Hepatocyte (in vitro differentiated cells): ENCODE measurements at regions not wholly inside any gene's neighbourhood (a gene's known extent, or its start where the extent isn't known, plus 50 kb on each side); places are given as distances from the start of the nearest gene placed in this dataset.

Experiments used
- EZH2 ChIP-seq: fragments of 200-600 bp; sonication (generic); IDR thresholded peaks from 2 replicates; pipeline ENCODE4 v1.6.1; 2016; ENCODE audit warnings: antibody characterized with exemption, mild to moderate bottlenecking, borderline replicate concordance
- TF ChIP-seq, protein P1 (sequence below): fragments of 200-600 bp; sonication (generic); IDR thresholded peaks from 2 replicates; pipeline ENCODE4 v1.5.1; 2016; ENCODE audit warnings: antibody characterized with exemption, mild to moderate bottlenecking; ENCODE audit not compliant: poor library complexity

DNA sequence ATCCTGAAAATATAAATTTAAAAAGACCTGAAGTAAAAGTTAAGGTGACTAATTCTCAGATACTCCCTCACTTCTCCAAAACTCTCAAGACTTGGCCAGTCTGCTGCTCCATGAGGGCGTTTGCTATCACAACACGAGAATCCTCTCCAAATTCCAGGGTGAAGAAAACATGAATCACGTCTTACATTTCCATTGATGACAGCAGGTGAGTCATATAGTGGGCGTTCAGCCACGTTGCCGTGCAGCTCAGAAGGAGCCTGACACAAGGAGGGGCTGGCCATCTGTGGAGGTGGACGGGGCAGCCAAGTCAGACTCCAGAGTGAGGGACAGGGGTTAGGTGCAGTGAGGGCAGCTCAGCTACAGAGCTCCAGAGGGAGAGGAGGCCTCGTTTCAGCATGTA is 555.1 kb upstream of the ADAMTS16 start:
- TF ChIP-seq EZH2 = no peak
- TF ChIP-seq, protein P1, sequence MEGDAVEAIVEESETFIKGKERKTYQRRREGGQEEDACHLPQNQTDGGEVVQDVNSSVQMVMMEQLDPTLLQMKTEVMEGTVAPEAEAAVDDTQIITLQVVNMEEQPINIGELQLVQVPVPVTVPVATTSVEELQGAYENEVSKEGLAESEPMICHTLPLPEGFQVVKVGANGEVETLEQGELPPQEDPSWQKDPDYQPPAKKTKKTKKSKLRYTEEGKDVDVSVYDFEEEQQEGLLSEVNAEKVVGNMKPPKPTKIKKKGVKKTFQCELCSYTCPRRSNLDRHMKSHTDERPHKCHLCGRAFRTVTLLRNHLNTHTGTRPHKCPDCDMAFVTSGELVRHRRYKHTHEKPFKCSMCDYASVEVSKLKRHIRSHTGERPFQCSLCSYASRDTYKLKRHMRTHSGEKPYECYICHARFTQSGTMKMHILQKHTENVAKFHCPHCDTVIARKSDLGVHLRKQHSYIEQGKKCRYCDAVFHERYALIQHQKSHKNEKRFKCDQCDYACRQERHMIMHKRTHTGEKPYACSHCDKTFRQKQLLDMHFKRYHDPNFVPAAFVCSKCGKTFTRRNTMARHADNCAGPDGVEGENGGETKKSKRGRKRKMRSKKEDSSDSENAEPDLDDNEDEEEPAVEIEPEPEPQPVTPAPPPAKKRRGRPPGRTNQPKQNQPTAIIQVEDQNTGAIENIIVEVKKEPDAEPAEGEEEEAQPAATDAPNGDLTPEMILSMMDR = no peak
